ENCODE measurements at regions not wholly inside any gene's neighbourhood (a gene's known extent, or its start where the extent isn't known, plus 50 kb on each side); places are given as distances from the start of the nearest gene placed in this dataset.

- DNase-seq = no peak
These were observed 51.1 kb upstream of the COL5A1 start for GRCh38 chr9:134590240-134591081.

GRCh38 chr9:134591082-134591571 is 50.5 kb upstream of the COL5A1 start:
- no peak for DNase-seq

- DNase-seq = no peak
These were observed 50.0 kb upstream of the COL5A1 start for GRCh38 chr9:134591573-134591981.

All from NCI-H524 treated with DMSO at 0.1 percent for 48 hours (cell line).